ENCODE measurements at regions not wholly inside any gene's neighbourhood (a gene's known extent, or its start where the extent isn't known, plus 50 kb on each side); places are given as distances from the start of the nearest gene placed in this dataset.

- WGBS (ENCODE audit: low lambda C conversion rate): 4% methylated on average over 2 of the region's 2 CpGs
- POLR2A ChIA-PET: no interaction called here
- H3K4me1 ChIP-seq (ENCODE audit: insufficient read depth, low read length): no peaks in the 10 kb centered on the region
- no peaks in the 10 kb centered on the region for H3K27me3 ChIP-seq (ENCODE audit: control insufficient read depth in 1 of 2, insufficient read depth in 2 of 2, low read length in 2 of 2)
- H2AFZ ChIP-seq (ENCODE audit: low read length): no peak overlapping the region
- CTCF ChIA-PET (ENCODE audit: low intra/inter-chr PET ratio, low total read pairs): no interaction called here
- in situ Hi-C loops (cut with HindIII; ENCODE audit: extremely low pct_ligation_motif_present, low pct_unique_long_range_greater_than_20kb) (no loop called here), intact Hi-C loops (cut with micrococcal nuclease; ENCODE audit: unreplicated experiment) (no loop called here)
- H4K20me1 ChIP-seq (ENCODE audit: insufficient read depth, low read length): no peaks in the 10 kb centered on the region
- H3K9me3 ChIP-seq (ENCODE audit: low read length): no peaks in the 10 kb centered on the region
- H3K4me3 ChIP-seq (replicated peaks in 1 of 3; ENCODE audit: insufficient read depth in 1 of 3, low read depth in 2 of 3, low read length in 3 of 3): no peak overlapping the region
- H3K79me2 ChIP-seq (ENCODE audit: insufficient read depth, low read length): no peaks in the 10 kb centered on the region
- no peak for DNase-seq (ENCODE audit: low spot score)
- TF ChIP-seq SMYD3 (CRISPR knock-in tag; IDR thresholded peaks at IDR 0.05) (no peak), ZNF772 (CRISPR knock-in tag; IDR thresholded peaks at IDR 0.05) (no peak), CHD4 (IDR thresholded peaks at IDR 0.05; ENCODE audit: borderline replicate concordance, low read length) (no peak), ZNF431 (CRISPR knock-in tag; IDR thresholded peaks at IDR 0.05; ENCODE audit: borderline replicate concordance, low read depth) (no peak), ZNF337 (CRISPR knock-in tag; IDR thresholded peaks at IDR 0.05; ENCODE audit: borderline replicate concordance, low read depth) (no peak), HOXA9 (CRISPR knock-in tag; IDR thresholded peaks at IDR 0.05; ENCODE audit: borderline replicate concordance) (no peak)
- ATAC-seq: no peak
- no peak overlapping the region for H3K4me2 ChIP-seq (ENCODE audit: low read depth, low read length)
- no peak overlapping the region for H3K27ac ChIP-seq (ENCODE audit: extremely low read length, insufficient read depth, low read length)
- FAIRE-seq: no peak
- no peaks in the 10 kb centered on the region for H3K36me3 ChIP-seq (replicated peaks in 1 of 2; ENCODE audit: control insufficient read depth in 1 of 2, insufficient read depth in 2 of 2, low read length in 2 of 2)
- H3K9ac ChIP-seq (ENCODE audit: insufficient read depth, low read depth, low read length): no peak overlapping the region
- no TSS peak for BruUV-seq (replicated peaks)
These were observed 89.4 kb upstream of the SYT10 start for GRCh38 chr12:33529031-33529430.

DNA sequence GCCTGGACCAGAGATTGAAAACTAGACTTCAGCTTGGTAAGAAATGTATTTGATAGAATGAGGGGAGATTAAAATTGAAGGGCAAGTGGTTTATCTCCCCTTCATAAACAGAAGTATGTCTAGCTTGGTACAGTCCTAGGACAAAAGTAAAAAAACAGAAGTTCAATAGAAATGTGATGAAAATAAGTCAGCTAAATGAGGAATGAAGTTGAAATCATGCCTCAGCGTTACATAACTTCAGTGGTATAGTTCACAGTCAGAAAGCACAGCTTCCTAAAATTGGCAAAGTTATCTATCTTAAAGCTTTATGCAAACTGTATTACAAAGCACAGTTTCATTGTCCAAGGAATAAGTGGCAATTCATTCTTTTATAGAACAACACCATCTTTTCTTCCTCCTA lies 90.2 kb upstream of the SYT10 start:
- Histone ChIP-seq H3K9ac (ENCODE audit: insufficient read depth, low read depth, low read length) (no peak overlapping the region), H3K4me2 (ENCODE audit: low read depth, low read length) (no peak overlapping the region), H3K4me1 (ENCODE audit: insufficient read depth, low read length) (no peaks in the 10 kb centered on the region), H3K9me3 (ENCODE audit: low read length) (no peaks in the 10 kb centered on the region), H3K36me3 (replicated peaks in 1 of 2; ENCODE audit: control insufficient read depth in 1 of 2, insufficient read depth in 2 of 2, low read length in 2 of 2) (no peaks in the 10 kb centered on the region), H3K79me2 (ENCODE audit: insufficient read depth, low read length) (no peaks in the 10 kb centered on the region), H3K27me3 (ENCODE audit: control insufficient read depth in 1 of 2, insufficient read depth in 2 of 2, low read length in 2 of 2) (no peaks in the 10 kb centered on the region), H3K4me3 (replicated peaks in 1 of 3; ENCODE audit: insufficient read depth in 1 of 3, low read depth in 2 of 3, low read length in 3 of 3) (no peak overlapping the region), H2AFZ (ENCODE audit: low read length) (no peak overlapping the region), H3K27ac (ENCODE audit: extremely low read length, insufficient read depth, low read length) (no peak overlapping the region), H4K20me1 (ENCODE audit: insufficient read depth, low read length) (no peaks in the 10 kb centered on the region)
- ChIA-PET POLR2A (no interaction called here), CTCF (ENCODE audit: low intra/inter-chr PET ratio, low total read pairs) (no interaction called here)
- no TSS peak for BruUV-seq (replicated peaks)
- intact Hi-C loops (cut with micrococcal nuclease; ENCODE audit: unreplicated experiment): no loop called here
- in situ Hi-C loops (cut with HindIII; ENCODE audit: extremely low pct_ligation_motif_present, low pct_unique_long_range_greater_than_20kb): no loop called here
- WGBS (ENCODE audit: low lambda C conversion rate): 44% methylated on average over 1 of the region's 1 CpG
- no peak for DNase-seq (ENCODE audit: low spot score)
- ATAC-seq: no peak
- no peak for FAIRE-seq
- TF ChIP-seq SMAD9 (CRISPR knock-in tag; IDR thresholded peaks at IDR 0.05) (no peak), ZNF12 (CRISPR knock-in tag; IDR thresholded peaks at IDR 0.05) (no peak)
- TF ChIP-seq, protein P1, sequence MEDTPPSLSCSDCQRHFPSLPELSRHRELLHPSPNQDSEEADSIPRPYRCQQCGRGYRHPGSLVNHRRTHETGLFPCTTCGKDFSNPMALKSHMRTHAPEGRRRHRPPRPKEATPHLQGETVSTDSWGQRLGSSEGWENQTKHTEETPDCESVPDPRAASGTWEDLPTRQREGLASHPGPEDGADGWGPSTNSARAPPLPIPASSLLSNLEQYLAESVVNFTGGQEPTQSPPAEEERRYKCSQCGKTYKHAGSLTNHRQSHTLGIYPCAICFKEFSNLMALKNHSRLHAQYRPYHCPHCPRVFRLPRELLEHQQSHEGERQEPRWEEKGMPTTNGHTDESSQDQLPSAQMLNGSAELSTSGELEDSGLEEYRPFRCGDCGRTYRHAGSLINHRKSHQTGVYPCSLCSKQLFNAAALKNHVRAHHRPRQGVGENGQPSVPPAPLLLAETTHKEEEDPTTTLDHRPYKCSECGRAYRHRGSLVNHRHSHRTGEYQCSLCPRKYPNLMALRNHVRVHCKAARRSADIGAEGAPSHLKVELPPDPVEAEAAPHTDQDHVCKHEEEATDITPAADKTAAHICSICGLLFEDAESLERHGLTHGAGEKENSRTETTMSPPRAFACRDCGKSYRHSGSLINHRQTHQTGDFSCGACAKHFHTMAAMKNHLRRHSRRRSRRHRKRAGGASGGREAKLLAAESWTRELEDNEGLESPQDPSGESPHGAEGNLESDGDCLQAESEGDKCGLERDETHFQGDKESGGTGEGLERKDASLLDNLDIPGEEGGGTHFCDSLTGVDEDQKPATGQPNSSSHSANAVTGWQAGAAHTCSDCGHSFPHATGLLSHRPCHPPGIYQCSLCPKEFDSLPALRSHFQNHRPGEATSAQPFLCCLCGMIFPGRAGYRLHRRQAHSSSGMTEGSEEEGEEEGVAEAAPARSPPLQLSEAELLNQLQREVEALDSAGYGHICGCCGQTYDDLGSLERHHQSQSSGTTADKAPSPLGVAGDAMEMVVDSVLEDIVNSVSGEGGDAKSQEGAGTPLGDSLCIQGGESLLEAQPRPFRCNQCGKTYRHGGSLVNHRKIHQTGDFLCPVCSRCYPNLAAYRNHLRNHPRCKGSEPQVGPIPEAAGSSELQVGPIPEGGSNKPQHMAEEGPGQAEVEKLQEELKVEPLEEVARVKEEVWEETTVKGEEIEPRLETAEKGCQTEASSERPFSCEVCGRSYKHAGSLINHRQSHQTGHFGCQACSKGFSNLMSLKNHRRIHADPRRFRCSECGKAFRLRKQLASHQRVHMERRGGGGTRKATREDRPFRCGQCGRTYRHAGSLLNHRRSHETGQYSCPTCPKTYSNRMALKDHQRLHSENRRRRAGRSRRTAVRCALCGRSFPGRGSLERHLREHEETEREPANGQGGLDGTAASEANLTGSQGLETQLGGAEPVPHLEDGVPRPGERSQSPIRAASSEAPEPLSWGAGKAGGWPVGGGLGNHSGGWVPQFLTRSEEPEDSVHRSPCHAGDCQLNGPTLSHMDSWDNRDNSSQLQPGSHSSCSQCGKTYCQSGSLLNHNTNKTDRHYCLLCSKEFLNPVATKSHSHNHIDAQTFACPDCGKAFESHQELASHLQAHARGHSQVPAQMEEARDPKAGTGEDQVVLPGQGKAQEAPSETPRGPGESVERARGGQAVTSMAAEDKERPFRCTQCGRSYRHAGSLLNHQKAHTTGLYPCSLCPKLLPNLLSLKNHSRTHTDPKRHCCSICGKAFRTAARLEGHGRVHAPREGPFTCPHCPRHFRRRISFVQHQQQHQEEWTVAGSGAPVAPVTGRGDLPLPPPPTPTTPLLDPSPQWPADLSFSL (CRISPR knock-in tag; IDR thresholded peaks at IDR 0.05): no peak

Measured in HepG2 (cell line).